ENCODE measurements at regions not wholly inside any gene's neighbourhood (a gene's known extent, or its start where the extent isn't known, plus 50 kb on each side); places are given as distances from the start of the nearest gene placed in this dataset.
A peak's percentile ranks its signal among the peaks of the same experiment; 100 is the strongest.

- Histone ChIP-seq H3F3A (ENCODE audit: insufficient read depth) (no peaks in the 10 kb centered on the region), H3K36me3 (ENCODE audit: low read length) (no peaks in the 10 kb centered on the region), H3K9me2 (replicated peaks; ENCODE audit: insufficient read depth, low read length) (no peaks in the 10 kb centered on the region), H3K9ac (ENCODE audit: low read length) (no peak overlapping the region), H3K27me3 (ENCODE audit: low read length) (no peaks in the 10 kb centered on the region), H4K20me1 (ENCODE audit: low read depth, low read length) (no peaks in the 10 kb centered on the region), H3K27ac (ENCODE audit: low read depth, low read length) (no peak overlapping the region), H3K4me3 (ENCODE audit: insufficient read depth, low read length, poor library complexity, severe bottlenecking) (no peak overlapping the region), H2AFZ (ENCODE audit: low read depth, low read length, severe bottlenecking) (peak overlapping the region; percentile 74), H3K9me3 (ENCODE audit: insufficient read depth, low read length) (no peaks in the 10 kb centered on the region), H3K79me2 (ENCODE audit: insufficient read depth, low read length) (no peaks in the 10 kb centered on the region), H3K4me2 (ENCODE audit: low read depth, low read length, poor library complexity, severe bottlenecking) (peak overlapping the region; percentile 36)
- TF ChIP-seq, protein P1, sequence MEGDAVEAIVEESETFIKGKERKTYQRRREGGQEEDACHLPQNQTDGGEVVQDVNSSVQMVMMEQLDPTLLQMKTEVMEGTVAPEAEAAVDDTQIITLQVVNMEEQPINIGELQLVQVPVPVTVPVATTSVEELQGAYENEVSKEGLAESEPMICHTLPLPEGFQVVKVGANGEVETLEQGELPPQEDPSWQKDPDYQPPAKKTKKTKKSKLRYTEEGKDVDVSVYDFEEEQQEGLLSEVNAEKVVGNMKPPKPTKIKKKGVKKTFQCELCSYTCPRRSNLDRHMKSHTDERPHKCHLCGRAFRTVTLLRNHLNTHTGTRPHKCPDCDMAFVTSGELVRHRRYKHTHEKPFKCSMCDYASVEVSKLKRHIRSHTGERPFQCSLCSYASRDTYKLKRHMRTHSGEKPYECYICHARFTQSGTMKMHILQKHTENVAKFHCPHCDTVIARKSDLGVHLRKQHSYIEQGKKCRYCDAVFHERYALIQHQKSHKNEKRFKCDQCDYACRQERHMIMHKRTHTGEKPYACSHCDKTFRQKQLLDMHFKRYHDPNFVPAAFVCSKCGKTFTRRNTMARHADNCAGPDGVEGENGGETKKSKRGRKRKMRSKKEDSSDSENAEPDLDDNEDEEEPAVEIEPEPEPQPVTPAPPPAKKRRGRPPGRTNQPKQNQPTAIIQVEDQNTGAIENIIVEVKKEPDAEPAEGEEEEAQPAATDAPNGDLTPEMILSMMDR (IDR thresholded peaks at IDR 0.05; ENCODE audit: insufficient read depth, low read length, poor library complexity, severe bottlenecking) = no peak
- TF ChIP-seq EZH2phosphoT487 (conservative IDR thresholded peaks at IDR 0.05; ENCODE audit: low read length) = no peak
These were observed 1516.7 kb upstream of the PCDH20 start for GRCh38 chr13:62932256-62932883.

DNA sequence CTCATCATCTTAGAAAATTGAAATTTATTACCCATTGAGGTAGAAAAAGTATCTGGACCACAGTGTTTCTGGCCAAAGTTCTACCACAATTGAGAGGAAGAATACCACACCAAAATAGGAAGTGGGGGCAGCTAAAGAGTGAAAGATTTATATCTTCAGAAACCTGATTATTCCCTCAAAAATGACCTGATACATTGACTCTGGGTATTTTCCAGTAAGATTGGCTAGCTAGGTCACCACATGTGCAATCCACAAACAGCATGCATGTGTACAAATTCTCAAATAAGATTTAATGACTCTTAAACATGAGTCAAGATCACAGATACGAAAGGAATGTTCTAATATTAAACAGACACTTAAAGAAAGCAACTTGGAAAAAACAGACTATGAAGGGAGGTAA lies 1516.2 kb upstream of the PCDH20 start:
- Histone ChIP-seq H3F3A (ENCODE audit: insufficient read depth) (no peaks in the 10 kb centered on the region), H3K9me3 (ENCODE audit: insufficient read depth, low read length) (no peaks in the 10 kb centered on the region), H3K27ac (ENCODE audit: low read depth, low read length) (no peak overlapping the region), H3K27me3 (ENCODE audit: low read length) (no peaks in the 10 kb centered on the region), H3K9ac (ENCODE audit: low read length) (no peak overlapping the region), H3K36me3 (ENCODE audit: low read length) (no peaks in the 10 kb centered on the region), H3K4me3 (ENCODE audit: insufficient read depth, low read length, poor library complexity, severe bottlenecking) (no peak overlapping the region), H3K9me2 (replicated peaks; ENCODE audit: insufficient read depth, low read length) (no peaks in the 10 kb centered on the region), H3K4me2 (ENCODE audit: low read depth, low read length, poor library complexity, severe bottlenecking) (peak overlapping the region; percentile 36), H3K79me2 (ENCODE audit: insufficient read depth, low read length) (no peaks in the 10 kb centered on the region), H4K20me1 (ENCODE audit: low read depth, low read length) (no peaks in the 10 kb centered on the region), H2AFZ (ENCODE audit: low read depth, low read length, severe bottlenecking) (peak overlapping the region; percentile 74)
- TF ChIP-seq, protein P1 (IDR thresholded peaks at IDR 0.05; ENCODE audit: insufficient read depth, low read length, poor library complexity, severe bottlenecking) = no peak
- no peak for TF ChIP-seq EZH2phosphoT487 (conservative IDR thresholded peaks at IDR 0.05; ENCODE audit: low read length)

GRCh38 chr13:62924395-62924794 lies 1508.7 kb upstream of the PCDH20 start:
- no peaks in the 10 kb centered on the region for H3K9me3 ChIP-seq (ENCODE audit: insufficient read depth, low read length)
- no peaks in the 10 kb centered on the region for H3K79me2 ChIP-seq (ENCODE audit: insufficient read depth, low read length)
- H3K9ac ChIP-seq (ENCODE audit: low read length) = no peak overlapping the region
- no peak for TF ChIP-seq EZH2phosphoT487 (conservative IDR thresholded peaks at IDR 0.05; ENCODE audit: low read length)
- TF ChIP-seq, protein P1 (IDR thresholded peaks at IDR 0.05; ENCODE audit: insufficient read depth, low read length, poor library complexity, severe bottlenecking) = no peak
- H3K27me3 ChIP-seq (ENCODE audit: low read length) = no peaks in the 10 kb centered on the region
- no peaks in the 10 kb centered on the region for H3F3A ChIP-seq (ENCODE audit: insufficient read depth)
- peak overlapping the region; percentile 48 for H2AFZ ChIP-seq (ENCODE audit: low read depth, low read length, severe bottlenecking)
- H3K4me2 ChIP-seq (ENCODE audit: low read depth, low read length, poor library complexity, severe bottlenecking) = no peak overlapping the region
- H3K27ac ChIP-seq (ENCODE audit: low read depth, low read length) = no peak overlapping the region
- no peaks in the 10 kb centered on the region for H3K36me3 ChIP-seq (ENCODE audit: low read length)
- H3K9me2 ChIP-seq (replicated peaks; ENCODE audit: insufficient read depth, low read length) = no peaks in the 10 kb centered on the region
- no peak overlapping the region for H3K4me3 ChIP-seq (ENCODE audit: insufficient read depth, low read length, poor library complexity, severe bottlenecking)
- no peaks in the 10 kb centered on the region for H4K20me1 ChIP-seq (ENCODE audit: low read depth, low read length)

Data from SU-DHL-6 (cell line).